MCF 10A (cell line): ENCODE measurements at regions not wholly inside any gene's neighbourhood (a gene's known extent, or its start where the extent isn't known, plus 50 kb on each side); places are given as distances from the start of the nearest gene placed in this dataset.
"Not testable (repeated sequence)": the region's sequence is repeated elsewhere in the genome, so short reads cannot be mapped to it uniquely, and the experiment has no call there.

Source experiments
- BruUV-seq: library from RNA; stranded (reverse); fragments of 400-500 nt; replicated peaks from 2 replicates; lab custom pipeline; 2021; lab: Mats Ljungman, UMichigan
- CTCF ChIA-PET: fragments of 300-600 bp; sonication (Branson Sonifier 250); formaldehyde crosslinking; extraction: SDS; loops from one replicate; lab custom pipeline; 2021; ENCODE audit warnings: antibody characterized with exemption, inconsistent platforms; lab: Yijun Ruan, JAX
- POLR2A ChIA-PET: fragments of 300-600, 350-650 bp; sonication (Branson Sonifier 250); formaldehyde crosslinking; extraction: SDS; loops from one replicate; lab custom pipeline; 2020; ENCODE audit warnings: antibody characterized with exemption, inconsistent platforms; lab: Yijun Ruan, JAX
- DNase-seq: peaks from one replicate; pipeline ENCODE4 v3.0.0-alpha.2; 2018; ENCODE audit not compliant: unreplicated experiment
- H3K27ac Mint-ChIP-seq: one replicate; pipeline ENCODE4 v1.8.0; 2022; ENCODE audit warnings: mild to moderate bottlenecking, low read depth, mixed read lengths; ENCODE audit not compliant: unreplicated experiment
- H3K27me3 Mint-ChIP-seq: one replicate; pipeline ENCODE4 v1.8.0; 2022; ENCODE audit warnings: mixed read lengths; ENCODE audit not compliant: insufficient read depth, unreplicated experiment
- H3K36me3 Mint-ChIP-seq: one replicate; pipeline ENCODE4 v1.8.0; 2022; ENCODE audit warnings: mild to moderate bottlenecking, moderate library complexity, mixed read lengths; ENCODE audit not compliant: insufficient read depth, unreplicated experiment
- H3K4me1 Mint-ChIP-seq: one replicate; pipeline ENCODE4 v1.8.0; 2022; ENCODE audit warnings: mixed read lengths; ENCODE audit not compliant: insufficient read depth, unreplicated experiment
- H3K4me3 Mint-ChIP-seq: one replicate; pipeline ENCODE4 v1.8.0; 2022; ENCODE audit warnings: mild to moderate bottlenecking, moderate library complexity, mixed read lengths; ENCODE audit not compliant: unreplicated experiment
- H3K9me3 Mint-ChIP-seq: one replicate; pipeline ENCODE4 v1.8.0; 2022; ENCODE audit warnings: mixed read lengths; ENCODE audit not compliant: unreplicated experiment
- CTCF ChIP-seq: fragments of 200-600 bp; IDR thresholded peaks from one replicate; pipeline ENCODE4 v1.8.0; 2022; ENCODE audit warnings: antibody characterized with exemption, mild to moderate bottlenecking; ENCODE audit not compliant: unreplicated experiment
- intact Hi-C: fragments of 100-400 bp; cut with micrococcal nuclease; formaldehyde crosslinking; loops from 2 replicates; pipeline ENCODE4 v1.14.1; 2022

- no TSS peak for BruUV-seq
- ChIA-PET POLR2A (interaction anchor here (1.0 kb wide), 1 partner anchor 12 kb away, joined by 3 read pairs; no protein-coding TSS in a partner anchor), CTCF (interaction anchor here (1.1 to 1.2 kb wide), 2 partner anchors 35 to 146 kb away, joined by 3 read pairs; no protein-coding TSS in a partner anchor)
- no peak overlapping the region for H3K4me3 Mint-ChIP-seq
- H3K36me3 Mint-ChIP-seq = peaks cover 5% of the 10 kb centered on the region
- intact Hi-C loops = no loop called here
- DNase-seq = no peak
- H3K4me1 Mint-ChIP-seq = no peaks in the 10 kb centered on the region
- peaks cover 20% of the 10 kb centered on the region for H3K9me3 Mint-ChIP-seq
- H3K27ac Mint-ChIP-seq = no peak overlapping the region
- no peaks in the 10 kb centered on the region for H3K27me3 Mint-ChIP-seq
- no peak for TF ChIP-seq CTCF
These were observed 742.5 kb downstream of the TBC1D22A start for GRCh38 chr22:47504962-47505361.

- Mint-ChIP-seq H3K4me1 (peaks cover 11% of the 10 kb centered on the region), H3K36me3 (peaks cover 5% of the 10 kb centered on the region), H3K27ac (no peak overlapping the region), H3K4me3 (no peak overlapping the region), H3K9me3 (peaks cover 30% of the 10 kb centered on the region), H3K27me3 (no peaks in the 10 kb centered on the region)
- ChIA-PET CTCF (interaction anchor here (0.6 kb wide), 1 partner anchor 740 kb away, joined by 3 read pairs; no protein-coding TSS in a partner anchor), POLR2A (no interaction called here)
- intact Hi-C loops = no loop called here
- no TSS peak for BruUV-seq
- DNase-seq = no peak
- no peak for TF ChIP-seq CTCF
These were observed 736.6 kb downstream of the TBC1D22A start for GRCh38 chr22:47498969-47499495.

GRCh38 chr22:47497666-47498065, 735.2 kb downstream of the TBC1D22A start:
- Mint-ChIP-seq H3K4me1 (peaks cover 11% of the 10 kb centered on the region), H3K27ac (no peak overlapping the region), H3K36me3 (peaks cover 5% of the 10 kb centered on the region), H3K4me3 (no peak overlapping the region), H3K27me3 (no peaks in the 10 kb centered on the region), H3K9me3 (peaks cover 40% of the 10 kb centered on the region)
- no peak for TF ChIP-seq CTCF
- DNase-seq = no peak
- no TSS peak for BruUV-seq
- CTCF ChIA-PET = interaction anchor here (0.6 kb wide), 1 partner anchor 73 kb away, joined by 3 read pairs; no protein-coding TSS in a partner anchor
- intact Hi-C loops = no loop called here
- POLR2A ChIA-PET = interaction anchor here (0.8 kb wide), 1 partner anchor 19 kb away, joined by 3 read pairs; no protein-coding TSS in a partner anchor

GRCh38 chr22:47495110-47495509, 732.7 kb downstream of the TBC1D22A start:
- no peak for TF ChIP-seq CTCF
- Mint-ChIP-seq H3K4me1 (peaks cover 11% of the 10 kb centered on the region), H3K4me3 (no peak overlapping the region), H3K9me3 (peaks cover 23% of the 10 kb centered on the region), H3K27me3 (no peaks in the 10 kb centered on the region), H3K27ac (no peak overlapping the region), H3K36me3 (peaks cover 5% of the 10 kb centered on the region)
- CTCF ChIA-PET = no interaction called here
- no TSS peak for BruUV-seq
- POLR2A ChIA-PET = no interaction called here
- DNase-seq = no peak
- intact Hi-C loops = no loop called here

- intact Hi-C loops, H3K27me3 Mint-ChIP-seq, H3K27ac Mint-ChIP-seq, H3K4me1 Mint-ChIP-seq, H3K9me3 Mint-ChIP-seq, BruUV-seq, H3K36me3 Mint-ChIP-seq, H3K4me3 Mint-ChIP-seq, DNase-seq, POLR2A ChIA-PET: not testable (repeated sequence)
- CTCF ChIA-PET = interaction anchor here (0.6 kb wide), 1 partner anchor 71 kb away, joined by 3 read pairs; no protein-coding TSS in a partner anchor
These were observed 725.7 kb downstream of the TBC1D22A start for GRCh38 chr22:47488131-47488530.
